ENCODE measurements at regions not wholly inside any gene's neighbourhood (a gene's known extent, or its start where the extent isn't known, plus 50 kb on each side); places are given as distances from the start of the nearest gene placed in this dataset.

- H3K9me3 Mint-ChIP-seq: no peaks in the 10 kb centered on the region
- no peak overlapping the region for H3K4me3 Mint-ChIP-seq
- DNase-seq (ENCODE audit: low spot score): no peak
- no peaks in the 10 kb centered on the region for H3K4me1 Mint-ChIP-seq (ENCODE audit: low read depth)
- no peaks in the 10 kb centered on the region for H3K27me3 Mint-ChIP-seq (ENCODE audit: insufficient read depth)
- H3K27ac Mint-ChIP-seq: no peak overlapping the region
- H3K36me3 Mint-ChIP-seq (ENCODE audit: low read depth): no peaks in the 10 kb centered on the region
- intact Hi-C loops (cut with micrococcal nuclease): no loop called here
Observed at GRCh38 chr10:57798830-57799229, 468.9 kb downstream of the IPMK start.

GRCh38 chr10:57791546-57791945, 476.1 kb downstream of the IPMK start:
- intact Hi-C loops (cut with micrococcal nuclease): no loop called here
- Mint-ChIP-seq H3K27ac (no peak overlapping the region), H3K9me3 (no peaks in the 10 kb centered on the region), H3K4me3 (no peak overlapping the region), H3K4me1 (ENCODE audit: low read depth) (no peaks in the 10 kb centered on the region), H3K36me3 (ENCODE audit: low read depth) (no peaks in the 10 kb centered on the region), H3K27me3 (ENCODE audit: insufficient read depth) (no peaks in the 10 kb centered on the region)
- DNase-seq (ENCODE audit: low spot score): no peak

- H3K27ac Mint-ChIP-seq: no peak overlapping the region
Observed at GRCh38 chr10:57790703-57791102, 477.0 kb downstream of the IPMK start.

GRCh38 chr10:57788117-57788516, 479.6 kb downstream of the IPMK start:
- Mint-ChIP-seq H3K4me1 (ENCODE audit: low read depth) (no peaks in the 10 kb centered on the region), H3K36me3 (ENCODE audit: low read depth) (no peaks in the 10 kb centered on the region), H3K4me3 (no peak overlapping the region), H3K9me3 (no peaks in the 10 kb centered on the region), H3K27ac (no peak overlapping the region), H3K27me3 (ENCODE audit: insufficient read depth) (no peaks in the 10 kb centered on the region)
- intact Hi-C loops (cut with micrococcal nuclease): no loop called here
- DNase-seq (ENCODE audit: low spot score): no peak

More at GRCh38 chr10:57790703-57791102, 477.0 kb downstream of the IPMK start:
- H3K9me3 Mint-ChIP-seq: no peaks in the 10 kb centered on the region
- DNase-seq (ENCODE audit: low spot score): no peak
- H3K4me3 Mint-ChIP-seq: no peak overlapping the region
- no peaks in the 10 kb centered on the region for H3K4me1 Mint-ChIP-seq (ENCODE audit: low read depth)
- intact Hi-C loops (cut with micrococcal nuclease): no loop called here
- H3K36me3 Mint-ChIP-seq (ENCODE audit: low read depth): no peaks in the 10 kb centered on the region
- no peaks in the 10 kb centered on the region for H3K27me3 Mint-ChIP-seq (ENCODE audit: insufficient read depth)

GRCh38 chr10:57786850-57787750, 480.6 kb downstream of the IPMK start:
- Mint-ChIP-seq H3K4me3 (no peak overlapping the region), H3K27me3 (ENCODE audit: insufficient read depth) (no peaks in the 10 kb centered on the region), H3K9me3 (no peaks in the 10 kb centered on the region), H3K27ac (no peak overlapping the region), H3K36me3 (ENCODE audit: low read depth) (no peaks in the 10 kb centered on the region), H3K4me1 (ENCODE audit: low read depth) (no peaks in the 10 kb centered on the region)
- no peak for DNase-seq (ENCODE audit: low spot score)
- intact Hi-C loops (cut with micrococcal nuclease): no loop called here

GRCh38 chr10:57786331-57786730, 481.4 kb downstream of the IPMK start:
- intact Hi-C loops (cut with micrococcal nuclease): no loop called here
- Mint-ChIP-seq H3K27ac (no peak overlapping the region), H3K27me3 (ENCODE audit: insufficient read depth) (no peaks in the 10 kb centered on the region)

GRCh38 chr10:57785546-57785945, 482.1 kb downstream of the IPMK start:
- intact Hi-C loops (cut with micrococcal nuclease): no loop called here
- Mint-ChIP-seq H3K4me1 (ENCODE audit: low read depth) (no peaks in the 10 kb centered on the region), H3K27ac (no peak overlapping the region), H3K27me3 (ENCODE audit: insufficient read depth) (no peaks in the 10 kb centered on the region), H3K4me3 (no peak overlapping the region), H3K36me3 (ENCODE audit: low read depth) (no peaks in the 10 kb centered on the region), H3K9me3 (no peaks in the 10 kb centered on the region)
- no peak for DNase-seq (ENCODE audit: low spot score)

More at GRCh38 chr10:57786331-57786730, 481.4 kb downstream of the IPMK start:
- Mint-ChIP-seq H3K9me3 (no peaks in the 10 kb centered on the region), H3K4me3 (no peak overlapping the region), H3K4me1 (ENCODE audit: low read depth) (no peaks in the 10 kb centered on the region), H3K36me3 (ENCODE audit: low read depth) (no peaks in the 10 kb centered on the region)
- no peak for DNase-seq (ENCODE audit: low spot score)

GRCh38 chr10:57785068-57785467, 482.6 kb downstream of the IPMK start:
- Mint-ChIP-seq H3K27me3 (ENCODE audit: insufficient read depth) (no peaks in the 10 kb centered on the region), H3K27ac (no peak overlapping the region), H3K4me1 (ENCODE audit: low read depth) (no peaks in the 10 kb centered on the region), H3K4me3 (no peak overlapping the region), H3K9me3 (no peaks in the 10 kb centered on the region), H3K36me3 (ENCODE audit: low read depth) (no peaks in the 10 kb centered on the region)
- no peak for DNase-seq (ENCODE audit: low spot score)
- intact Hi-C loops (cut with micrococcal nuclease): no loop called here

GRCh38 chr10:57776688-57777432, 490.8 kb downstream of the IPMK start:
- Mint-ChIP-seq H3K9me3 (peaks cover 6% of the 10 kb centered on the region), H3K4me1 (ENCODE audit: low read depth) (no peaks in the 10 kb centered on the region), H3K36me3 (ENCODE audit: low read depth) (no peaks in the 10 kb centered on the region), H3K27ac (no peak overlapping the region), H3K27me3 (ENCODE audit: insufficient read depth) (no peaks in the 10 kb centered on the region), H3K4me3 (no peak overlapping the region)
- intact Hi-C loops (cut with micrococcal nuclease): no loop called here
- no peak for DNase-seq (ENCODE audit: low spot score)

- no peaks in the 10 kb centered on the region for H3K4me1 Mint-ChIP-seq (ENCODE audit: low read depth)
- no peaks in the 10 kb centered on the region for H3K27me3 Mint-ChIP-seq (ENCODE audit: insufficient read depth)
- H3K27ac Mint-ChIP-seq: no peak overlapping the region
- H3K4me3 Mint-ChIP-seq: no peak overlapping the region
- intact Hi-C loops (cut with micrococcal nuclease): no loop called here
- no peaks in the 10 kb centered on the region for H3K36me3 Mint-ChIP-seq (ENCODE audit: low read depth)
- peaks cover 6% of the 10 kb centered on the region for H3K9me3 Mint-ChIP-seq
- no peak for DNase-seq (ENCODE audit: low spot score)
Observed at GRCh38 chr10:57775250-57775649, 492.4 kb downstream of the IPMK start.

GRCh38 chr10:57769298-57769697, 498.4 kb downstream of the IPMK start:
- H3K4me1 Mint-ChIP-seq (ENCODE audit: low read depth): no peaks in the 10 kb centered on the region
- no peaks in the 10 kb centered on the region for H3K27me3 Mint-ChIP-seq (ENCODE audit: insufficient read depth)
- intact Hi-C loops (cut with micrococcal nuclease): no loop called here
- peaks cover 8% of the 10 kb centered on the region for H3K9me3 Mint-ChIP-seq
- no peak overlapping the region for H3K4me3 Mint-ChIP-seq
- no peak overlapping the region for H3K27ac Mint-ChIP-seq
- no peaks in the 10 kb centered on the region for H3K36me3 Mint-ChIP-seq (ENCODE audit: low read depth)
- DNase-seq (ENCODE audit: low spot score): no peak

GRCh38 chr10:57759777-57760176, 507.9 kb downstream of the IPMK start:
- no peak for DNase-seq (ENCODE audit: low spot score)
- Mint-ChIP-seq H3K4me1 (ENCODE audit: low read depth) (no peaks in the 10 kb centered on the region), H3K27me3 (ENCODE audit: insufficient read depth) (no peaks in the 10 kb centered on the region), H3K36me3 (ENCODE audit: low read depth) (no peaks in the 10 kb centered on the region), H3K4me3 (no peak overlapping the region), H3K27ac (no peak overlapping the region), H3K9me3 (no peaks in the 10 kb centered on the region)
- intact Hi-C loops (cut with micrococcal nuclease): no loop called here

- Mint-ChIP-seq H3K36me3 (ENCODE audit: low read depth) (no peaks in the 10 kb centered on the region), H3K4me3 (no peak overlapping the region), H3K4me1 (ENCODE audit: low read depth) (no peaks in the 10 kb centered on the region), H3K9me3 (peaks cover 6% of the 10 kb centered on the region), H3K27me3 (ENCODE audit: insufficient read depth) (no peaks in the 10 kb centered on the region), H3K27ac (no peak overlapping the region)
- no peak for DNase-seq (ENCODE audit: low spot score)
- intact Hi-C loops (cut with micrococcal nuclease): no loop called here
Observed at GRCh38 chr10:57754803-57755202, 512.9 kb downstream of the IPMK start.
